GM21423 (cell line): ENCODE measurements at regions not wholly inside any gene's neighbourhood (a gene's known extent, or its start where the extent isn't known, plus 50 kb on each side); places are given as distances from the start of the nearest gene placed in this dataset.
A peak's percentile ranks its signal among the peaks of the same experiment; 100 is the strongest.

Experiments
- ATAC-seq: cut with Tn5 transposase; IDR thresholded peaks from one replicate; pipeline ENCODE4 v1.9.1; 2021; ENCODE audit warnings: mild to moderate bottlenecking, moderate library complexity; ENCODE audit not compliant: unreplicated experiment

DNA sequence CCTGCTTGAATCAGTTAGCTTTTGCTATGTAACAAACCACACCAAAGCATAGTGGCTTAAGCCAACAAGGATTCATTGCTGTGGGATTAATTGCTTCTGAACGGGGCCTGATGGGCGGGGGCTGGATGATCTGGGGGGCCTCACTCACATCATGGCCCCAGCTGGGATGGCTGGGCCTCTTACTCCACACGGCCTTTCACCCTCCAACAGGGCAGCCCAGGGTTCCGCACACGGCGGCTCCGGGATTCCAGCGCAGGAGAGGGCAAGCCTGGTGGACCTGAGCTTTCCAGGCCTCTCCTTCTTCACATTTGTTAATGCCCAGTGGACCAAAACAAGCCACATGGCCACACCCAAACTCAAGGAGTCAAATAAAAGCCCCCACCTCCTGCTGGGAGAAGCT lies 86.3 kb upstream of the PHLPP1 start:
- ATAC-seq: no peak

DNA sequence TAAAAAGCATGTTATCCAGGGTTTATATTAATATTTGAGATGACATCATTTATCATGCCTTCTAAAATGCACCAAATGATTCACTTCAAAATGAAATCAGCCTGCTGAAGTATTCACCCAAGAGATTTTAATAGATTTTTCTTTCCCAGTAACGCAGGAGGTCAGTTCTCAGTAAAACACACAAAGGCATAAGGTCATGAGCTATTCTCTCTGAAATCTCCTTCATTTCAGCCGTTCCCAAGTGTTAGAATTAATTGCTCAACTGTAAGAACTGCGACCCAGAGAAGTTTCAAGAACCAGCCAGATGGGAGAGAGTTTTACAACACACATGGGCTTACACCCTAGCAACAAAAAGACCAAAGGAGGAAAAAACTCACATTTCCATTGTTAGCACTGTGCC lies 84.2 kb upstream of the PHLPP1 start:
- ATAC-seq: no peak

GRCh38 chr18:62632788-62633455 lies 82.4 kb upstream of the PHLPP1 start:
- ATAC-seq: no peak

- no peak for ATAC-seq
These were observed 80.9 kb upstream of the PHLPP1 start for GRCh38 chr18:62634458-62634857.

GRCh38 chr18:62634979-62635630 lies 80.2 kb upstream of the PHLPP1 start:
- no peak for ATAC-seq

DNA sequence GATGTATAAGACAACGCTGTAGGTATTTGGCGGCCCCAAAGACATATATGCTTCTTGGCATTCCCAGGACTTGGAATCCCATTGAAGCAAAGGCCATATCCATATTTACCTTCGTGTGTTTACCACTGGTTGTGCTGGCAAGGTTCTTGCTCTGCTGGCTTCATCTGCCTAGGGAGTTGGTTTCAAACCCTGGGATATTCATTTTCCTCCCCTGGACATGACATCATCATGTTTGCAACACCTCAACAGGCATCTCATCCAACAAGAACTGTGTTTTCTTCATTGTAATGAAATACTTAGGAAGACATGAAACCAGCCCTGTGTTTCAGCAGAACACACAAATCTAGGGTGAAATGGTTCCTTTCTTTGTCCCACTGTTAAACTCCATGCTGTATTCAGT lies 77.9 kb upstream of the PHLPP1 start:
- no peak for ATAC-seq

DNA sequence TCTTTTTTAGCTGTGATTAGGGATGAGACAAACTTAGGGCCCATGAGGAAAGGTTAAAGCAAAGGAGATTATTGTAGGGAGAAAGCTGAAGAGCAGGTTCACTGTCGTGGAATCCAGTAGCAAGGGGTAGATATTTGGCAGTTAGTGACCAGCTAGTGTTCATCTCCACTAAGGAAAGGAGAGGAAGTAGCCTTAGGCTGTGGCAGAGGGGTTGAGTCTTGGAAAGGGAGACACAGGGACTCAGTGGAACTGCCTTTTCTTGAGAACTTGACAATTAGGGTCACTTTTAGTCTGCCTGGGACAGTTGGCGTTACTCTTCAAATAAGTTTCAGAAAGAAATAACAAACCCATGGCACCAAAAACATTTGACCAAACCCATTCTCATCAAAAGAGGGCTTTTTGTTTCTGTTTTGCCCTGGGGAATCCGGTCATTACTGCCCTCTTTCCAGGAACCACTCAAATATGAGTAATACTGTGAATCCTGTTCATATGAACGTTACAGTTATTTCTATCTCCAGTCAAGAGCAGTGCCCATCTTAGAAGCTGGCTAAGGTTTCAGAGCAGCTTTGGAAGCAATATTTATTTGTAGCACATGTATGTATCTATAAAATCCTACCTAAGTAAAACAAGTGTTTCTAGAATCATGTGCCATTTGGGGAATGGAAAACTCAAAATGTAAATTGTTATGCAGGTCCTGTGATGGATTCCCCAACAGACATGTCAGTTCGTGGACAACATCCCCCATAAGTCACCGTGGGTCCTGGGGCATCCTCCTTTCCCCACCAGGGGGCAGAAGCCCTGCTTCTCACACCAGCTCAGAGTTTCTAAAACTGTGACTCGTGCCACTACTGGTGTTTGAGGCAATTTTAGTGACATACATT lies 77.3 kb upstream of the PHLPP1 start:
- no peak for ATAC-seq

GRCh38 chr18:62643181-62643580 lies 72.2 kb upstream of the PHLPP1 start:
- ATAC-seq: no peak

GRCh38 chr18:62644773-62645172 lies 70.6 kb upstream of the PHLPP1 start:
- ATAC-seq: no peak

DNA sequence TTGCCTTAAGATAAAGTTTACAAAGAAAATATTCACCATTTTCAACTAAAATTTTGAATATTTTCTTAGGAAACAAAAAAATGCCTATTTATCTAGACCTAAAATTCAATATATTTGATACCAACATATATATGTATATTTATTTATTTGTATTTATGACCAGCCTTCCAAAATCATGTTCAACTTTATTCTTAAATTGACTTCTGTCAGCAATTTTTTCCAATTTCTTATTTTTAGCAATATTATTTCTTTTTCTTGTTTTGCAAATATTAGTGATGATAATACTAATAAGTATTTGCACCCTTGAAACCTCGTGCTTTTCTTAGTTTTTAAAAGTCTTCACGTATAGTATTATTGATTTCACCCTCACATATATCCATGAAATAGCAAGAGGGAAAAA lies 68.2 kb upstream of the PHLPP1 start:
- no peak for ATAC-seq

DNA sequence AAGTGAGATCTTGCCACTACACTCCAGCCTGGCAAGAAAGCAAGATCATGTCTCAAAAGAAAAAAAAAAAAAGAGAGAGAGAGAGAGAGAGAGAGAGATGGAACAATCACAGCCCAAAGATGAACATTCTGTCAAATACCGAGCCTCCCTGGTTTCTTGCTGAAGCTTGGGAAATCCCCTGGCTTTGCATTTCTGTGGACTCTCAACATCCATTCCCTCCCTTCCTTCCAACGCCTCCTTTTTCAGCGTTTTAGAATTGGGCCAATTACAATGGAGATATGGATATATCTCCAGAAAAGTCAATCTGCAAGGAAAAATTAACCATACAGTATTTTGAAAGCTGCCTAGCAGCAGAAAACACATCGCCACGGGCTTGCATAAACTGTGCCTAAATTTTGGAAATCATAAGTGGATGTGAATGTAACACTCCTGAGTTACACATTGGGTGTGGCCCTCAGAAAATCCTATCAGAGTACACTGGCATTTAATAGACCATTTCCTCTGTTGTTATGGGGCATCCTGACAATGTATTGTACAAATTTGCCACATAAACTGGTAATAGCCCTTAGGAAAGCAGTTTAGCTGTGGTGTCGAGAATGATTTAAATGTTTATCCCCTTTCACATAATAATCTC lies 67.2 kb upstream of the PHLPP1 start:
- no peak for ATAC-seq

GRCh38 chr18:62651276-62652056 lies 63.9 kb upstream of the PHLPP1 start:
- peak; percentile 37 for ATAC-seq

DNA sequence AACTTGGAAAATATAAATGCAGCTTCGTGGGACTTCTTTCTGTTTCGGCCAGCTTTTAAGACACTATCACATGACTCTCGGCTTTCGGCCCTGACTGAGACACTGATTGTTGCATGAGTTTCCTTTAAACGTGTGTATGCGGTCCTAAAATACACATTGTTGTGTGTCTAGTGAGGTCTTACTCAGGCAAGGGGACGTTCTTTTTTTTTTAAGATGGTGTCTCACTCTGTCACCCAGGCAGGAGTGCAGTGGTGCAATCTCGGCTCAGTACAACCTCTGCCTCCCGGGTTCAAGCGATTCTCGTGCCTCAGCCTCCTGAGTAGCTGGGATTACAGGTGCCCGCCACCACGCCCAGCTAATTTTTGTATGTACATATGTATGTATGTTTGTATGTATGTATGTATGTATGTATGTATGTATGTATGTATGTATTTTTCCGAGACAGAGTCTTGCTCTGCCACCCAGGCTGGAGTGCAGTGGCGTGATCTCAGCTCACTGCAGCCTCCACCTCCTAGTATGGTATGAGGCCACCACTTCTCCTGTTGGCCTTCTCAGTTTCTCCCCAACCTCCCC lies 63.2 kb upstream of the PHLPP1 start:
- peak; percentile 56 for ATAC-seq

DNA sequence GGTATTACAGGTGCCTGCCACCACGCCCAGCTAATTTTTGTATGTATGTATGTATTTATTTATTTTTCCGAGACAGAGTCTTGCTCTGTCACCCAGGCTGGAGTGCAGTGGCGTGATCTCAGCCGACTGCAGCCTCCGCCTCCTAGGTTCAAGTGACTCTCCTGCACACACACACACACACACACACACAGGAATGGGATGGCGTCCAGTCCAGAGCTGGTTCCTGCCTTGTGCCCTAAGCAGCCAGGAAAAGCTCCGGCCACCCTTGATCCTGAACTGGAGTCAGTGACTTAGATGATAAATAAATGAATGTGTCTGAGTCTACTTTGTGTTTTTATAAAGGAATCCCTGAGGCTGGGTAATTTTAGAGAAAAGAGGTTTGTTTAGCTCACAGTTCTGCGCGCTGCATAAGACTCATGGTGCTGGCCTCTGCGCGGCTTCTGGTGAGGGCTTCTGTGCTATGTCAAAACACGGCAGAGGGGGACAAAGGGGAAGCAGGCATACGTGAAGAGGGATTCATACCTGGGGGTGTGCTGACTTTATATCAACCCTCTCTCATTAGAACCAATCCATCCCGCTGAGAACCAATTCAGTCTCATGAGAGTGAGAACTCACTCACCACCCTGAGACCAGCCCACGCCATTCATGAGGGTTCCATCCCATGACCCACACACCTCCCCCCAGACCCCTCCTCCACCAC lies 59.7 kb upstream of the PHLPP1 start:
- ATAC-seq: no peak

DNA sequence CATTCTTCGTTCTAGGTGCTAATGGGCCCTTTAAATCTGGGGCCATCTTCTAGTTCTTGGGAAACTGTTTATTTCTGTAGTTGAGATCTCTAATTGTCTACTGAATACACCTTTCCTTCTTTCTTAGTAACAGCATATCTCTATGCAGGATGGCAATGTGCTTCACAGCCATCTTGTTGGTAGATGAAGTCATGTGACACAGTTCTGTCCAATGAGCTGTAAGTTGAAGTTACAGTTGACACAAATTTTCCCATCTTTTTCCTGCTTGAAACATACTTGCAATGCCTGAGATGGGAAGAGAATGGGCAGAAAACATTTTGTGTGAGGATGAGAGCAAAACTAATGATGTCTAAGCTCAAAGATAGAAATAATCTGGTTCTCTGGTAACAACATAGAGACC lies 57.3 kb upstream of the PHLPP1 start:
- ATAC-seq: no peak

DNA sequence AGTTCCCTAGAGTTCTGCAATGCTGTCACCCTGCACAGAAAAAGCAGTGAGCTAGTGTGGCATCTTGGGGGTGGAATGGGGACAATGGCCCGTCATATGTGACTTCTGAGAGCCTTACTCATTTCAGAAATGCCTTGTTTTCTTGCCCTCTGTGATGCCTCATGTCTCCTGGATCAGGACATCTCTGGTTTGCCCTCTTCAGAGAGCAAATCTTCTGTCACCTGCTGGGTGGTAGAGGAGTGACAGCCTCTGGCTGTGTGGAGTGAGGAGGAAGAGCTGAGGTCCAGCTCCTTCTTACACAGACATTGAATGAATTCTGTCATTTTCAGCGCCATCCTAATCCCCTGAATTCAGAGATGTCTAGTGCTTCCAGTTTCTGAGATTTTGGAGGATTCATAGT lies 55.6 kb upstream of the PHLPP1 start:
- no peak for ATAC-seq

GRCh38 chr18:62660691-62661090 lies 54.6 kb upstream of the PHLPP1 start:
- ATAC-seq: no peak

DNA sequence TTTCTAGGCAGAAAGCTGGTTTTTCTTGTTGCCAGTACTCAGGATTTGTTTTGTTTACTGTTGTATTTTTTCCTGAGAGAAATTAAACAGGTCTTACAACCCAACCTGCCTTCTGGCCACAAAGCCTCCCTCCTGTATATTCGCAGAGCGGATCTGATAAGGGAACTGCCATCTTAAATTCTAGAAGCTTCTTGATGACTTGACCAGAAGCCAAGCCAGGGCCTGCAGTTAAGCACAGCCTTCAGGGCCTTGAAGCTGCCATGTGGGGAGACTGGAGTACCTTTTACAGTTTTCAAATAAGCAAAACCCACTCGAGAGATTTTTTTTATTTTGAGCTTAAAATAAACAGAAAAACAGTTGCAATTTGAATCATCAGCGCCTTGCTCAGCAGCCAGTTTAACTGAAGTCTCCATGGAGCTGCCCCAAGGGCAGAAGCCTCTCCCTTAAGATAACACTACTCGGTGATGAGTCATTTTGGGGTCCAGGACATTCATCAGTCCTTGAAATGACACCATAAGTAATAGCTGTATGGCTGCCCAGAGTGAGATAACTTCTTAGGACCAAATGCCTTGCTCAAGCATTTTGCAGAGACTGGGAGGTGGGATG lies 51.5 kb upstream of the PHLPP1 start:
- ATAC-seq: peak; percentile 60

DNA sequence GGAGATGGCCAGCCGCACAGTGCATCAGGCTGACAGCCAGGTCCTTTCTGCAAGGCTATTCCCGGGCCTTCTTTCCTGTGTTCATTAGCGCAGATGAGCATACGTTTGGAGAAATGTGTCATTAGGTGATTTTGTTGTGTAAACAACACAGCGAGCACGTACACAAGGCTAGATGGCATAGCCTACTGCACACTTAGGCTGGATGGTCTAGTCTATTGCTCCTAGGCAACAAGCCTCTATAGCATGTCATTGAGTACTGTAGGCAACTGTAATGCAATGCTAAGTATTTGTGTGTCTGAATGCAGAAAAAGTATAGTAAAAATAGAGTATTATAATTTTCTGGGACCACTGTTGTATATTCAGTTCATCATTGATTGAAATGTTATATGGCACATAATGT lies 50.9 kb upstream of the PHLPP1 start:
- ATAC-seq: no peak
